Neural cell (in vitro differentiated cells): ENCODE measurements at regions not wholly inside any gene's neighbourhood (a gene's known extent, or its start where the extent isn't known, plus 50 kb on each side); places are given as distances from the start of the nearest gene placed in this dataset.

ENCODE experiments used
- H2AFZ ChIP-seq: fragments of 200-600, 300-800 bp; sonication (generic), shearing (Covaris generic); 2 replicates; pipeline ENCODE4 v1.6.0; 2014; ENCODE audit warnings: low read depth, mild to moderate bottlenecking, antibody characterized with exemption, low read length, moderate library complexity
- H3F3A ChIP-seq: fragments of 200-600 bp; shearing (Covaris generic); 2 replicates; pipeline ENCODE4 v1.6.1; 2016; ENCODE audit warnings: mild to moderate bottlenecking, moderate library complexity, mixed read lengths, antibody characterized with exemption, low read length; ENCODE audit not compliant: insufficient read depth, poor library complexity, severe bottlenecking
- H3K27ac ChIP-seq: fragments of 200-600, 300-800 bp; sonication (generic), shearing (Covaris generic); 2 replicates; pipeline ENCODE4 v1.5.1; 2014; ENCODE audit warnings: mild to moderate bottlenecking, low read length, moderate library complexity
- H3K27me3 ChIP-seq: fragments of 300-800, 200-600 bp; sonication (generic), shearing (Covaris generic); 2 replicates; pipeline ENCODE4 v1.6.0; 2014; ENCODE audit warnings: mild to moderate bottlenecking, low read depth, low read length, moderate library complexity; ENCODE audit not compliant: insufficient read depth
- H3K36me3 ChIP-seq: fragments of 300-800, 200-600 bp; sonication (generic), shearing (Covaris generic); 2 replicates; pipeline ENCODE4 v1.5.1; 2014; ENCODE audit warnings: mild to moderate bottlenecking, antibody characterized with exemption, low read length, moderate library complexity; ENCODE audit not compliant: insufficient read depth
- H3K4me2 ChIP-seq: fragments of 300-800, 200-600 bp; sonication (generic), shearing (Covaris generic); 2 replicates; pipeline ENCODE4 v1.6.0; 2014; ENCODE audit warnings: mild to moderate bottlenecking, low read length
- H3K4me3 ChIP-seq: fragments of 300-800, 200-600 bp; sonication (generic), shearing (Covaris generic); 2 replicates; pipeline ENCODE4 v1.5.1; 2014; ENCODE audit warnings: mild to moderate bottlenecking, low read length, moderate library complexity
- H3K79me2 ChIP-seq: fragments of 200-600 bp; shearing (Covaris generic); replicated peaks from 2 replicates; pipeline ENCODE4 v1.6.0; 2014; ENCODE audit warnings: mild to moderate bottlenecking, low read length, moderate library complexity; ENCODE audit not compliant: insufficient read depth
- H3K9ac ChIP-seq: fragments of 300-800, 200-600 bp; sonication (generic), shearing (Covaris generic); 2 replicates; pipeline ENCODE4 v1.6.1; 2016; ENCODE audit warnings: mild to moderate bottlenecking, low read length, mixed read lengths
- H3K9me2 ChIP-seq: fragments of 200-600 bp; shearing (Covaris generic); 2 replicates; pipeline ENCODE4 v1.6.1; 2016; ENCODE audit warnings: mild to moderate bottlenecking, low read length, mixed read lengths; ENCODE audit not compliant: insufficient read depth
- H3K9me3 ChIP-seq: fragments of 200-600, 300-800 bp; sonication (generic), shearing (Covaris generic); 2 replicates; pipeline ENCODE4 v1.6.1; 2016; ENCODE audit warnings: mild to moderate bottlenecking, mixed run types, low read length, moderate library complexity, mixed read lengths
- H4K20me1 ChIP-seq: fragments of 200-600 bp; shearing (Covaris generic); 2 replicates; pipeline ENCODE4 v1.6.1; 2016; ENCODE audit warnings: mild to moderate bottlenecking, mixed run types; ENCODE audit not compliant: insufficient read depth
- CTCF ChIP-seq: fragments of 450-650 bp; IDR thresholded peaks from 2 replicates; pipeline ENCODE4 v1.5.1; 2014; ENCODE audit warnings: antibody characterized with exemption, mild to moderate bottlenecking, moderate library complexity; ENCODE audit not compliant: poor library complexity, severe bottlenecking
- EP300 ChIP-seq: fragments of 450-650 bp; conservative IDR thresholded peaks from 2 replicates; pipeline ENCODE4 v1.6.1; 2014; ENCODE audit warnings: antibody characterized with exemption, mild to moderate bottlenecking, moderate library complexity; ENCODE audit not compliant: poor library complexity, severe bottlenecking
- EZH2 ChIP-seq: fragments of 200-600, 300-800 bp; shearing (Covaris generic), sonication (generic); IDR thresholded peaks from 2 replicates; pipeline ENCODE4 v1.6.1; 2014; ENCODE audit warnings: antibody characterized with exemption, low read length, borderline replicate concordance, mild to moderate bottlenecking; ENCODE audit not compliant: insufficient read depth, poor library complexity, severe bottlenecking
- MXI1 ChIP-seq: fragments of 450-650 bp; conservative IDR thresholded peaks from 2 replicates; pipeline ENCODE4 v1.6.1; 2014; ENCODE audit warnings: antibody characterized with exemption, mild to moderate bottlenecking; ENCODE audit not compliant: poor library complexity, severe bottlenecking
- POLR2AphosphoS5 ChIP-seq: IDR thresholded peaks from 2 replicates; pipeline ENCODE4 v1.6.1; 2012
- RAD21 ChIP-seq: fragments of 450-650 bp; conservative IDR thresholded peaks from 2 replicates; pipeline ENCODE4 v1.6.1; 2014; ENCODE audit warnings: antibody characterized with exemption, mild to moderate bottlenecking, moderate library complexity
- REST ChIP-seq: IDR thresholded peaks from 2 replicates; pipeline ENCODE4 v1.6.1; 2012; ENCODE audit warnings: borderline replicate concordance
- SMC3 ChIP-seq: fragments of 450-650 bp; conservative IDR thresholded peaks from 2 replicates; pipeline ENCODE4 v1.6.1; 2014; ENCODE audit warnings: antibody characterized with exemption, mild to moderate bottlenecking, moderate library complexity; ENCODE audit not compliant: poor library complexity
- TAF1 ChIP-seq: IDR thresholded peaks from 2 replicates; pipeline ENCODE4 v1.6.1; 2012; ENCODE audit warnings: low read depth

GRCh38 chr2:142314164-142314563 lies 183.3 kb upstream of the LRP1B start:
- Histone ChIP-seq H3K4me2 (no peak overlapping the region), H3K27ac (no peak overlapping the region), H3K9me2 (no peaks in the 10 kb centered on the region), H4K20me1 (no peaks in the 10 kb centered on the region), H2AFZ (no peak overlapping the region), H3K79me2 (no peaks in the 10 kb centered on the region), H3K4me3 (no peak overlapping the region), H3K9ac (no peak overlapping the region), H3K27me3 (no peaks in the 10 kb centered on the region), H3K9me3 (peaks cover 6% of the 10 kb centered on the region), H3F3A (no peaks in the 10 kb centered on the region), H3K36me3 (no peaks in the 10 kb centered on the region)
- TF ChIP-seq EP300 (no peak), RAD21 (no peak), CTCF (no peak), POLR2AphosphoS5 (no peak), SMC3 (no peak), EZH2 (no peak), TAF1 (no peak), MXI1 (no peak), REST (no peak)

GRCh38 chr2:142310530-142310929 lies 179.7 kb upstream of the LRP1B start:
- Histone ChIP-seq H3K27me3 (no peaks in the 10 kb centered on the region), H3K9me3 (peaks cover 6% of the 10 kb centered on the region), H3K27ac (no peak overlapping the region), H3K4me3 (no peak overlapping the region), H3K4me2 (no peak overlapping the region), H3K79me2 (no peaks in the 10 kb centered on the region), H3F3A (no peaks in the 10 kb centered on the region), H2AFZ (no peak overlapping the region), H4K20me1 (no peaks in the 10 kb centered on the region), H3K9me2 (no peaks in the 10 kb centered on the region), H3K36me3 (no peaks in the 10 kb centered on the region), H3K9ac (no peak overlapping the region)
- no peak for TF ChIP-seq POLR2AphosphoS5
- no peak for TF ChIP-seq EP300
- no peak for TF ChIP-seq CTCF
- no peak for TF ChIP-seq REST
- TF ChIP-seq TAF1 = no peak
- TF ChIP-seq RAD21 = no peak
- no peak for TF ChIP-seq EZH2
- no peak for TF ChIP-seq SMC3
- no peak for TF ChIP-seq MXI1
